ENCODE measurements at regions not wholly inside any gene's neighbourhood (a gene's known extent, or its start where the extent isn't known, plus 50 kb on each side); places are given as distances from the start of the nearest gene placed in this dataset.

GRCh38 chr6:51200676-51201075 is 382.0 kb downstream of the TFAP2B start:
- TF ChIP-seq CTCF (conservative IDR thresholded peaks at IDR 0.05): no peak
- TF ChIP-seq EZH2 (IDR thresholded peaks at IDR 0.05; ENCODE audit: low read depth): no peak
